WTC11 (cell line): ENCODE measurements at regions not wholly inside any gene's neighbourhood (a gene's known extent, or its start where the extent isn't known, plus 50 kb on each side); places are given as distances from the start of the nearest gene placed in this dataset.

Source experiments
- ATAC-seq: fragments of 200-7000 bp; cut with Tn5 transposase; 2 replicates; pipeline ENCODE4 v1.10.0; 2021; ENCODE audit warnings: mild to moderate bottlenecking, moderate library complexity
- CTCF ChIA-PET: fragments of 300-600 bp; sonication (Branson Sonifier 250); formaldehyde crosslinking; loops from one replicate; lab custom pipeline; 2021; ENCODE audit warnings: antibody characterized with exemption; lab: Charles Lee
- POLR2A ChIA-PET: fragments of 350-600 bp; sonication (Branson Sonifier 250); formaldehyde crosslinking; loops from one replicate; lab custom pipeline; 2021; ENCODE audit warnings: antibody characterized with exemption; lab: Charles Lee
- DNase-seq: peaks from one replicate; pipeline ENCODE4 v3.0.0; 2021; ENCODE audit warnings: low spot score
- H3K27ac Mint-ChIP-seq: 2 replicates; pipeline ENCODE4 v1.8.0; 2021; ENCODE audit warnings: mixed read lengths
- H3K27me3 Mint-ChIP-seq: 2 replicates; pipeline ENCODE4 v1.8.0; 2021; ENCODE audit warnings: low read depth, mild to moderate bottlenecking, moderate library complexity, mixed read lengths
- H3K36me3 Mint-ChIP-seq: 2 replicates; pipeline ENCODE4 v1.8.0; 2021; ENCODE audit warnings: mixed read lengths
- H3K4me1 Mint-ChIP-seq: 2 replicates; pipeline ENCODE4 v1.8.0; 2022; ENCODE audit warnings: mixed read lengths
- H3K4me3 Mint-ChIP-seq: 2 replicates; pipeline ENCODE4 v1.8.0; 2021; ENCODE audit warnings: mild to moderate bottlenecking, moderate library complexity, mixed read lengths
- H3K9me3 Mint-ChIP-seq: 2 replicates; pipeline ENCODE4 v1.8.0; 2021; ENCODE audit warnings: mixed read lengths
- AR ChIP-seq: fragments of 250-450 bp; sonication (Bioruptor Pico); IDR thresholded peaks from 2 replicates; pipeline ENCODE4 v1.9.0; 2021; ENCODE audit warnings: mild to moderate bottlenecking
- ELF4 ChIP-seq: sonication (generic); formaldehyde crosslinking; IDR thresholded peaks from 2 replicates; pipeline ENCODE4 v1.8.1; 2022; ENCODE audit warnings: low read depth, mild to moderate bottlenecking, moderate library complexity, missing genetic modification reagents
- GABPB1 ChIP-seq: sonication (generic); formaldehyde crosslinking; IDR thresholded peaks from 2 replicates; pipeline ENCODE4 v1.8.1; 2023; ENCODE audit warnings: mild to moderate bottlenecking, missing genetic modification reagents
- JUN ChIP-seq: sonication (generic); formaldehyde crosslinking; IDR thresholded peaks from 2 replicates; pipeline ENCODE4 v1.8.0; 2023; ENCODE audit warnings: mild to moderate bottlenecking, missing genetic modification reagents
- OVOL2 ChIP-seq: fragments of 250-450 bp; sonication (Bioruptor Pico); IDR thresholded peaks from 2 replicates; pipeline ENCODE4 v1.9.0; 2021; ENCODE audit warnings: mild to moderate bottlenecking, borderline replicate concordance
- PRRX2 ChIP-seq: fragments of 250-450 bp; sonication (Bioruptor Pico); IDR thresholded peaks from 2 replicates; pipeline ENCODE4 v1.8.0; 2021; ENCODE audit warnings: mild to moderate bottlenecking
- SP1 ChIP-seq: sonication (generic); formaldehyde crosslinking; conservative IDR thresholded peaks from 2 replicates; pipeline ENCODE4 v1.8.1; 2022; ENCODE audit warnings: missing genetic modification reagents
- TEAD4 ChIP-seq: sonication (generic); formaldehyde crosslinking; IDR thresholded peaks from 2 replicates; pipeline ENCODE4 v1.8.0; 2022; ENCODE audit warnings: mild to moderate bottlenecking, missing genetic modification reagents
- ZNF121 ChIP-seq: sonication (generic); formaldehyde crosslinking; IDR thresholded peaks from 2 replicates; pipeline ENCODE4 v1.8.0; 2023; ENCODE audit warnings: missing genetic modification reagents
- ZNF263 ChIP-seq: sonication (generic); formaldehyde crosslinking; IDR thresholded peaks from 2 replicates; pipeline ENCODE4 v1.8.1; 2022; ENCODE audit warnings: low read depth, mild to moderate bottlenecking, moderate library complexity, missing genetic modification reagents
- ZNF317 ChIP-seq: sonication (generic); formaldehyde crosslinking; IDR thresholded peaks from 2 replicates; pipeline ENCODE4 v1.8.1; 2023; ENCODE audit warnings: low read depth, mild to moderate bottlenecking, moderate library complexity, missing genetic modification reagents, borderline replicate concordance
- TF ChIP-seq, protein P1 (sequence below): sonication (generic); formaldehyde crosslinking; IDR thresholded peaks from 2 replicates; pipeline ENCODE4 v1.8.1; 2023; ENCODE audit warnings: mild to moderate bottlenecking, missing genetic modification reagents, borderline replicate concordance
- TF ChIP-seq, protein P2 (sequence below): sonication (generic); formaldehyde crosslinking; IDR thresholded peaks from 2 replicates; pipeline ENCODE4 v1.8.1; 2022; ENCODE audit warnings: mild to moderate bottlenecking, moderate library complexity, missing genetic modification reagents
- TF ChIP-seq, protein P3 (sequence below): sonication (generic); formaldehyde crosslinking; IDR thresholded peaks from 2 replicates; pipeline ENCODE4 v1.8.0; 2022; ENCODE audit warnings: missing genetic modification reagents

GRCh38 chr6:140012150-140012549 lies 637.7 kb upstream of the CITED2 start:
- ChIA-PET POLR2A (no interaction called here), CTCF (no interaction called here)
- ATAC-seq (no peak), DNase-seq (no peak)
- H3K4me3 Mint-ChIP-seq = no peak overlapping the region
- peaks cover 4% of the 10 kb centered on the region; the same call in 1 of the 2 replicates for H3K4me1 Mint-ChIP-seq
- peaks cover 16% of the 10 kb centered on the region for H3K36me3 Mint-ChIP-seq
- no peak overlapping the region for H3K27ac Mint-ChIP-seq
- TF ChIP-seq AR (CRISPR knock-in tag) = no peak
- no peak for TF ChIP-seq OVOL2 (CRISPR knock-in tag)
- no peak for TF ChIP-seq ZNF121 (CRISPR knock-in tag)
- TF ChIP-seq, protein P1, sequence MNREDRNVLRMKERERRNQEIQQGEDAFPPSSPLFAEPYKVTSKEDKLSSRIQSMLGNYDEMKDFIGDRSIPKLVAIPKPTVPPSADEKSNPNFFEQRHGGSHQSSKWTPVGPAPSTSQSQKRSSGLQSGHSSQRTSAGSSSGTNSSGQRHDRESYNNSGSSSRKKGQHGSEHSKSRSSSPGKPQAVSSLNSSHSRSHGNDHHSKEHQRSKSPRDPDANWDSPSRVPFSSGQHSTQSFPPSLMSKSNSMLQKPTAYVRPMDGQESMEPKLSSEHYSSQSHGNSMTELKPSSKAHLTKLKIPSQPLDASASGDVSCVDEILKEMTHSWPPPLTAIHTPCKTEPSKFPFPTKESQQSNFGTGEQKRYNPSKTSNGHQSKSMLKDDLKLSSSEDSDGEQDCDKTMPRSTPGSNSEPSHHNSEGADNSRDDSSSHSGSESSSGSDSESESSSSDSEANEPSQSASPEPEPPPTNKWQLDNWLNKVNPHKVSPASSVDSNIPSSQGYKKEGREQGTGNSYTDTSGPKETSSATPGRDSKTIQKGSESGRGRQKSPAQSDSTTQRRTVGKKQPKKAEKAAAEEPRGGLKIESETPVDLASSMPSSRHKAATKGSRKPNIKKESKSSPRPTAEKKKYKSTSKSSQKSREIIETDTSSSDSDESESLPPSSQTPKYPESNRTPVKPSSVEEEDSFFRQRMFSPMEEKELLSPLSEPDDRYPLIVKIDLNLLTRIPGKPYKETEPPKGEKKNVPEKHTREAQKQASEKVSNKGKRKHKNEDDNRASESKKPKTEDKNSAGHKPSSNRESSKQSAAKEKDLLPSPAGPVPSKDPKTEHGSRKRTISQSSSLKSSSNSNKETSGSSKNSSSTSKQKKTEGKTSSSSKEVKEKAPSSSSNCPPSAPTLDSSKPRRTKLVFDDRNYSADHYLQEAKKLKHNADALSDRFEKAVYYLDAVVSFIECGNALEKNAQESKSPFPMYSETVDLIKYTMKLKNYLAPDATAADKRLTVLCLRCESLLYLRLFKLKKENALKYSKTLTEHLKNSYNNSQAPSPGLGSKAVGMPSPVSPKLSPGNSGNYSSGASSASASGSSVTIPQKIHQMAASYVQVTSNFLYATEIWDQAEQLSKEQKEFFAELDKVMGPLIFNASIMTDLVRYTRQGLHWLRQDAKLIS (CRISPR knock-in tag) = no peak
- TF ChIP-seq, protein P2, sequence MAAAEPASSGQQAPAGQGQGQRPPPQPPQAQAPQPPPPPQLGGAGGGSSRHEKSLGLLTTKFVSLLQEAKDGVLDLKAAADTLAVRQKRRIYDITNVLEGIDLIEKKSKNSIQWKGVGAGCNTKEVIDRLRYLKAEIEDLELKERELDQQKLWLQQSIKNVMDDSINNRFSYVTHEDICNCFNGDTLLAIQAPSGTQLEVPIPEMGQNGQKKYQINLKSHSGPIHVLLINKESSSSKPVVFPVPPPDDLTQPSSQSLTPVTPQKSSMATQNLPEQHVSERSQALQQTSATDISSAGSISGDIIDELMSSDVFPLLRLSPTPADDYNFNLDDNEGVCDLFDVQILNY (CRISPR knock-in tag) = no peak
- no peak for TF ChIP-seq JUN (CRISPR knock-in tag)
- TF ChIP-seq GABPB1 (CRISPR knock-in tag) = no peak
- no peak for TF ChIP-seq TEAD4 (CRISPR knock-in tag)
- TF ChIP-seq ZNF263 (CRISPR knock-in tag) = no peak
- TF ChIP-seq, all 79 proteins: peak for 0
- peaks cover 40% of the 10 kb centered on the region for H3K9me3 Mint-ChIP-seq
- no peaks in the 10 kb centered on the region for H3K27me3 Mint-ChIP-seq

GRCh38 chr6:140011537-140011936 lies 637.1 kb upstream of the CITED2 start:
- H3K4me1 Mint-ChIP-seq = peaks cover 4% of the 10 kb centered on the region; the same call in 1 of the 2 replicates
- H3K4me3 Mint-ChIP-seq = no peak overlapping the region
- H3K36me3 Mint-ChIP-seq = peaks cover 20% of the 10 kb centered on the region
- no peaks in the 10 kb centered on the region; the same call in 1 of the 2 replicates for H3K27me3 Mint-ChIP-seq
- ChIA-PET CTCF (no interaction called here), POLR2A (no interaction called here)
- no peak for ATAC-seq
- DNase-seq = no peak
- H3K9me3 Mint-ChIP-seq = peaks cover 38% of the 10 kb centered on the region
- no peak overlapping the region for H3K27ac Mint-ChIP-seq
- TF ChIP-seq, protein P3, sequence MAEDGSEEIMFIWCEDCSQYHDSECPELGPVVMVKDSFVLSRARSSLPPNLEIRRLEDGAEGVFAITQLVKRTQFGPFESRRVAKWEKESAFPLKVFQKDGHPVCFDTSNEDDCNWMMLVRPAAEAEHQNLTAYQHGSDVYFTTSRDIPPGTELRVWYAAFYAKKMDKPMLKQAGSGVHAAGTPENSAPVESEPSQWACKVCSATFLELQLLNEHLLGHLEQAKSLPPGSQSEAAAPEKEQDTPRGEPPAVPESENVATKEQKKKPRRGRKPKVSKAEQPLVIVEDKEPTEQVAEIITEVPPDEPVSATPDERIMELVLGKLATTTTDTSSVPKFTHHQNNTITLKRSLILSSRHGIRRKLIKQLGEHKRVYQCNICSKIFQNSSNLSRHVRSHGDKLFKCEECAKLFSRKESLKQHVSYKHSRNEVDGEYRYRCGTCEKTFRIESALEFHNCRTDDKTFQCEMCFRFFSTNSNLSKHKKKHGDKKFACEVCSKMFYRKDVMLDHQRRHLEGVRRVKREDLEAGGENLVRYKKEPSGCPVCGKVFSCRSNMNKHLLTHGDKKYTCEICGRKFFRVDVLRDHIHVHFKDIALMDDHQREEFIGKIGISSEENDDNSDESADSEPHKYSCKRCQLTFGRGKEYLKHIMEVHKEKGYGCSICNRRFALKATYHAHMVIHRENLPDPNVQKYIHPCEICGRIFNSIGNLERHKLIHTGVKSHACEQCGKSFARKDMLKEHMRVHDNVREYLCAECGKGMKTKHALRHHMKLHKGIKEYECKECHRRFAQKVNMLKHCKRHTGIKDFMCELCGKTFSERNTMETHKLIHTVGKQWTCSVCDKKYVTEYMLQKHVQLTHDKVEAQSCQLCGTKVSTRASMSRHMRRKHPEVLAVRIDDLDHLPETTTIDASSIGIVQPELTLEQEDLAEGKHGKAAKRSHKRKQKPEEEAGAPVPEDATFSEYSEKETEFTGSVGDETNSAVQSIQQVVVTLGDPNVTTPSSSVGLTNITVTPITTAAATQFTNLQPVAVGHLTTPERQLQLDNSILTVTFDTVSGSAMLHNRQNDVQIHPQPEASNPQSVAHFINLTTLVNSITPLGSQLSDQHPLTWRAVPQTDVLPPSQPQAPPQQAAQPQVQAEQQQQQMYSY (CRISPR knock-in tag) = no peak
- TF ChIP-seq ELF4 (no peak), ZNF317 (no peak), SP1 (no peak), PRRX2 (CRISPR knock-in tag) (no peak)
